K562 (cell line): ENCODE measurements at regions not wholly inside any gene's neighbourhood (a gene's known extent, or its start where the extent isn't known, plus 50 kb on each side); places are given as distances from the start of the nearest gene placed in this dataset.

Source experiments
- ATAC-seq: fragments of 200-7000 bp; cut with Tn5 transposase; 3 replicates; pipeline ENCODE4 v1.9.1; 2020; ENCODE audit warnings: moderate library complexity
- BruUV-seq: library from RNA; stranded (reverse); fragments of 400-500 nt; replicated peaks from 2 replicates; lab custom pipeline; 2021; lab: Mats Ljungman, UMichigan
- CTCF ChIA-PET: fragments of 300-600 bp; formaldehyde crosslinking; extraction: SDS; loops from one replicate; lab custom pipeline; 2021; ENCODE audit warnings: low intra/inter-chr PET ratio; lab: Yijun Ruan, JAX
- POLR2A ChIA-PET: fragments of 300-600, 350-650 bp; sonication (Branson Sonifier 250); formaldehyde crosslinking; extraction: SDS; loops from one replicate; lab custom pipeline; 2021; ENCODE audit warnings: antibody characterized with exemption, inconsistent platforms; lab: Yijun Ruan, JAX
- DNase-seq, 4 experiments: peaks; one replicate each; pipeline versions ENCODE4 v3.0.0 to v3.0.0-alpha.2; 2011 to 2018; ENCODE audit warnings: low spot score in 3 of 4, mixed read lengths in 3 of 4; ENCODE audit errors: extremely low read depth in 1 of 4
- FAIRE-seq: peaks from 2 replicates; lab custom pipeline; 2011; peaks lifted over from hg19 to GRCh38; lab: Jason Lieb, UNC
- H2AFZ ChIP-seq: 2 replicates; pipeline ENCODE4 v1.6.0; 2011; ENCODE audit warnings: low read depth, low read length, control low read depth, inconsistent platforms
- H3K27ac ChIP-seq: fragments of 200-600 bp; 3 replicates; pipeline ENCODE4 v1.8.0; 2011; ENCODE audit warnings: low read depth, mild to moderate bottlenecking, control low read depth, inconsistent platforms, low read length, moderate library complexity, mixed read lengths; ENCODE audit errors: extremely low read depth
- H3K27me3 ChIP-seq, 2 experiments: fragments of 300-600 bp in 1 of 2; 2 replicates in 1 of 2; 3 replicates in 1 of 2; pipeline versions ENCODE4 v1.6.0 to v1.8.0; 2011; ENCODE audit warnings: inconsistent platforms in 2 of 2, low read length in 2 of 2, mild to moderate bottlenecking in 1 of 2, mixed read lengths in 1 of 2, moderate library complexity in 1 of 2; ENCODE audit not compliant: control insufficient read depth in 2 of 2, insufficient read depth in 2 of 2
- H3K36me3 ChIP-seq: fragments of 300-600 bp; 3 replicates; pipeline ENCODE4 v1.8.0; 2011; ENCODE audit warnings: mild to moderate bottlenecking, low read length, inconsistent platforms; ENCODE audit not compliant: control insufficient read depth, insufficient read depth
- H3K4me1 ChIP-seq, 2 experiments: fragments of 200-600 bp in 1 of 2; replicated peaks in 1 of 2; 2 replicates in 1 of 2; 3 replicates in 1 of 2; pipeline versions ENCODE4 v1.5.1 to v1.8.0; 2011; ENCODE audit warnings: inconsistent platforms in 2 of 2, low read length in 2 of 2, mild to moderate bottlenecking in 1 of 2, mixed read lengths in 1 of 2, moderate library complexity in 1 of 2; ENCODE audit not compliant: control insufficient read depth in 2 of 2, insufficient read depth in 2 of 2
- H3K4me2 ChIP-seq: 2 replicates; pipeline ENCODE4 v1.6.1; 2011; ENCODE audit warnings: low read length, control low read depth, inconsistent platforms, mixed read lengths; ENCODE audit not compliant: insufficient read depth
- H3K4me3 ChIP-seq: fragments of 200-600 bp; sonication (generic), shearing (Covaris generic); 2 replicates; pipeline ENCODE4 v1.5.1; 2016; ENCODE audit warnings: control low read depth, inconsistent platforms
- H3K79me2 ChIP-seq: fragments of 200-600 bp; 3 replicates; pipeline ENCODE4 v1.8.0; 2011; ENCODE audit warnings: low read length, inconsistent platforms; ENCODE audit not compliant: control insufficient read depth, insufficient read depth
- H3K9ac ChIP-seq, 2 experiments: 2 replicates each; pipeline versions ENCODE4 v1.6.0 to v1.6.1; 2011; ENCODE audit warnings: low read depth in 2 of 2, low read length in 2 of 2, control low read depth in 1 of 2, inconsistent platforms in 1 of 2, mild to moderate bottlenecking in 1 of 2, mixed read lengths in 1 of 2; ENCODE audit not compliant: insufficient read depth in 1 of 2
- H3K9me1 ChIP-seq: one replicate; pipeline ENCODE4 v1.6.0; 2011; ENCODE audit warnings: inconsistent platforms, mild to moderate bottlenecking, low read length, moderate library complexity; ENCODE audit not compliant: control insufficient read depth, insufficient read depth
- H3K9me3 ChIP-seq: replicated peaks from 2 replicates; pipeline ENCODE4 v1.5.1; 2011; ENCODE audit warnings: low read depth, low read length, inconsistent platforms; ENCODE audit not compliant: control insufficient read depth, insufficient read depth
- H4K20me1 ChIP-seq: replicated peaks from 2 replicates; pipeline ENCODE4 v1.6.1; 2011; ENCODE audit warnings: low read length, inconsistent platforms, mixed read lengths; ENCODE audit not compliant: control insufficient read depth, insufficient read depth
- AFF4 ChIP-seq: sonication (generic); formaldehyde crosslinking; IDR thresholded peaks from 2 replicates; pipeline ENCODE4 v1.8.0; 2023; ENCODE audit warnings: mild to moderate bottlenecking, missing genetic modification reagents
- BCLAF1 ChIP-seq, 2 experiments: fragments of 450-650 bp in 1 of 2; IDR thresholded peaks; 2 replicates each; pipeline ENCODE4 v1.6.1; 2011 to 2017; ENCODE audit warnings: low read depth in 2 of 2, antibody characterized with exemption in 1 of 2, borderline replicate concordance in 1 of 2, low read length in 1 of 2, mild to moderate bottlenecking in 1 of 2, mixed read lengths in 1 of 2; ENCODE audit not compliant: control insufficient read depth in 1 of 2
- E2F8 ChIP-seq: fragments of 450-650 bp; IDR thresholded peaks from 2 replicates; pipeline ENCODE4 v1.7.1; 2018; ENCODE audit warnings: mild to moderate bottlenecking, low read depth; ENCODE audit not compliant: partially characterized antibody
- HDAC6 ChIP-seq: IDR thresholded peaks from 2 replicates; pipeline ENCODE4 v1.6.1; 2012; ENCODE audit warnings: low read depth, mild to moderate bottlenecking, control low read depth, inconsistent platforms, low read length, moderate library complexity
- HIVEP1 ChIP-seq: fragments of 250-450 bp; sonication (Bioruptor Pico); IDR thresholded peaks from 2 replicates; pipeline ENCODE4 v1.4.0; 2020; ENCODE audit warnings: mild to moderate bottlenecking
- IRF1 ChIP-seq: sonication (generic); formaldehyde crosslinking; IDR thresholded peaks from 2 replicates; pipeline ENCODE4 v1.8.0; 2022; ENCODE audit warnings: missing genetic modification reagents, mild to moderate bottlenecking, borderline replicate concordance
- NR1H2 ChIP-seq: sonication (generic); formaldehyde crosslinking; IDR thresholded peaks from 2 replicates; pipeline ENCODE4 v1.4.0; 2020; ENCODE audit warnings: mild to moderate bottlenecking, missing genetic modification reagents
- PHF8 ChIP-seq: fragments of 200-600 bp; sonication (generic); IDR thresholded peaks from 2 replicates; pipeline ENCODE4 v1.6.1; 2012; ENCODE audit warnings: mixed run types, mild to moderate bottlenecking, inconsistent platforms, low read length, moderate library complexity, borderline replicate concordance
- TEAD4 ChIP-seq, 2 experiments: sonication (generic) in 1 of 2; formaldehyde crosslinking in 1 of 2; IDR thresholded peaks; 2 replicates each; pipeline versions ENCODE4 v1.6.1 to v1.8.0; 2012 to 2022; ENCODE audit warnings: borderline replicate concordance in 1 of 2, inconsistent platforms in 1 of 2, low read length in 1 of 2, mild to moderate bottlenecking in 1 of 2, missing genetic modification reagents in 1 of 2
- U2AF2 ChIP-seq: fragments of 200-400 bp; formaldehyde crosslinking; optimal IDR thresholded peaks from 2 replicates; pipeline ENCODE3; 2017; ENCODE audit warnings: low read depth, mild to moderate bottlenecking, low read length
- XRCC3 ChIP-seq: fragments of 450-650 bp; IDR thresholded peaks from 2 replicates; pipeline ENCODE4 v1.6.1; 2017; ENCODE audit warnings: mild to moderate bottlenecking, moderate library complexity
- WGBS: fragments of 100-300 bp; shearing (Covaris generic); methylation state at CpG from one replicate; pipeline ENCODE4 v1.1.6; 2016; ENCODE audit warnings: low coverage, mixed read lengths; ENCODE audit not compliant: insufficient coverage; ENCODE audit errors: missing lambda C conversion rate; 5-methylcytosine and 5-hydroxymethylcytosine counted together
- in situ Hi-C: fragments of 300-500 bp; cut with MboI; formaldehyde crosslinking; loops from 4 replicates; pipeline ENCODE4 v1.15.0; 2018; ENCODE audit warnings: inconsistent platforms, mixed read lengths
- intact Hi-C: fragments of 100-400 bp; cut with micrococcal nuclease; formaldehyde crosslinking; loops from 2 replicates; pipeline ENCODE4 v1.14.2; 2022

- Histone ChIP-seq H3K9ac (no peak overlapping the region), H3K27me3 (no peaks in the 10 kb centered on the region), H3K4me2 (no peak overlapping the region), H3K9me1 (no peaks in the 10 kb centered on the region), H4K20me1 (no peaks in the 10 kb centered on the region), H3K79me2 (no peaks in the 10 kb centered on the region), H3K36me3 (no peaks in the 10 kb centered on the region), H3K27ac (no peak overlapping the region), H3K4me3 (no peak overlapping the region), H3K9me3 (no peaks in the 10 kb centered on the region), H2AFZ (no peak overlapping the region), H3K4me1 (no peaks in the 10 kb centered on the region)
- DNase-seq (no peak), ATAC-seq (no peak), FAIRE-seq (no peak)
- POLR2A ChIA-PET, result interaction anchor here (0.5 to 0.8 kb wide), 2 partner anchors 17 to 49 kb away, joined by 3 read pairs; no protein-coding TSS in a partner anchor
- no TSS peak for BruUV-seq
- CTCF ChIA-PET, result no interaction called here
- in situ Hi-C loops, result no loop called here
- 2% methylated on average over 3 of the region's 3 CpGs for WGBS
- intact Hi-C loops, result no loop called here
- TF ChIP-seq U2AF2 (no peak), NR1H2 (CRISPR knock-in tag) (no peak), AFF4 (no peak), TEAD4 (IDR thresholded peaks at IDR 0.05; ENCODE audit: low read length) (no peak), TEAD4 (CRISPR knock-in tag; IDR thresholded peaks at IDR 0.05; ENCODE audit: borderline replicate concordance) (no peak), IRF1 (CRISPR knock-in tag) (no peak), E2F8 (no peak), PHF8 (no peak), HIVEP1 (CRISPR knock-in tag) (no peak), HDAC6 (no peak), XRCC3 (no peak), BCLAF1 (IDR thresholded peaks at IDR 0.05; ENCODE audit: borderline replicate concordance in 1 of 2, control insufficient read depth in 1 of 2, low read depth in 2 of 2, low read length in 1 of 2) (no peak)
These were observed 107.4 kb downstream of the RPS29 start for GRCh38 chr14:49478784-49479183.
